GM19438 (cell line): ENCODE measurements at regions not wholly inside any gene's neighbourhood (a gene's known extent, or its start where the extent isn't known, plus 50 kb on each side); places are given as distances from the start of the nearest gene placed in this dataset.

Experiments
- ATAC-seq: cut with Tn5 transposase; IDR thresholded peaks from one replicate; pipeline ENCODE4 v1.9.1; 2021; ENCODE audit warnings: low read depth; ENCODE audit not compliant: unreplicated experiment

DNA sequence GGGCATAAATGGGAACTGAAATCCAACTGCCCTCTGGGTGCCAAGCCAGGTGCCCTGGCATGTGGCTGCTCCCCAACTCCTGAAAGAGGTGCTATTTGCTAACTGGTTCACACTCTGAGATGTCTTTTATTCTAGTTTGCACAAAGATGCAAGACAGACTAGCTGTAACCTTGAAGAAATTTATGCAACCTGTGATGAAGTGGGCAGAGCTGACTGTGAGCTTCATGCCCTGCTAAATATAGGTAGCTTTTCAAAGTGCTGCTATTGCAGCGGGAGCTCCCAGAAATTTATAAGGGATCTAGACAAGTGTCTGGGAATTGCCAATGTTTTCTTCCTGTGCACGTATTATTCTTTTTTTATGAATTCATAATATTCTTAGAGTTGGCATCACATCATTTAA is 517.5 kb downstream of the RNF144B start:
- no peak for ATAC-seq

DNA sequence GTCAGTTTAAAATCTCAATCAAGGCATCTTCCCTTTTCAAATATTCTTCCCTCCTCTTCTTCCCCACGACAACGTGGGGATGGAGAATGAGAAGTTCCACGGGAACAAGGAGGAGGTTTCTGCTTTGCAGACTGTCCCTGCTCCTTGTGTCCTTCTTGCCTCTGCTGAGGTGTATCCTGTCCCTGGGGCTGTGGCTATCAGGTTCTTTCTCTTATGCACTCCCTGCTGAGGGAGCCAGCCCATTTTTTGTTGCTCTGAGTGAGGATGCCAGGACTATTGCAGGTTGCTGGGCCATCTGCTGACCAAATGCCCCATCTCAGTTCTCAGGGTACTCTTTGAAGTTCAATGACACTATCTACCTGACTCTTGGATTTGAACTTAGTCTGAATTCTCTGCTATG is 533.6 kb downstream of the RNF144B start:
- no peak for ATAC-seq

DNA sequence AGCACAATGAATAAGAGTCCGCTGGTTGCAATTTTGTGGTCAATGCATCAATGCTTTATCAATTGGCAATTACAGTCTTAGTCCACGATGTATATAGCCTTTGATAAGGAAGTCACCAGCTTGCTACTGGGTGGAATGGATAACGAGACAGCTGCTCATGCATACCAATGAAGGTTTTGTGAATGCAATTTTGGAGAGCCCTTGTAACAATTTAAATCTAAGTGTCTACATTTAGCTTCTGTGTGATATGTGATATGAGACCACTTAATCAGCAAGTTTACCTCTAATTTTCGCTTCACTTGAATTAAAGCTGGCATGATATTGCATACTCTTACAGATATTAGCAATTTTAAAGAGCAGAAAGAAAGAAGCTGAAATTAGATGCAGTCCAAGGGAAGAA is 543.9 kb downstream of the RNF144B start:
- ATAC-seq = no peak

DNA sequence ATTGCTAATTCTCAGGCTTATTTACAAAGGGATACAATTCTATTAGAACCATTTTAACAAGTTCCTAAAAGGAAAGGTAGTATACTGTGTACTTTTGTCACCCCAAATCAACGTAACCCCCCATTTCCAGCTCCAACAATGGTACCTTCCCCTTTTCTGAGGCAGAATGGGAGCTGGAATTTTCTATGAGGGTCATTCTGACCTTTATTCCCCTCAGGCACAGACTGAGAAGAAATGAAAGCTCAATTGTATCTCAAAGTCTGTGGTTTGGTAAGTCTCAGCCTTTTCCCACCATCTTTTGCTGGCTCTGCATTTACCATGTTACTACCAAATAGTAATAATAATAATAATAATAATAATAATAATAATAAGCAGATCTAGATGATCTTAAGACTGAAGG is 571.0 kb downstream of the RNF144B start:
- no peak for ATAC-seq

DNA sequence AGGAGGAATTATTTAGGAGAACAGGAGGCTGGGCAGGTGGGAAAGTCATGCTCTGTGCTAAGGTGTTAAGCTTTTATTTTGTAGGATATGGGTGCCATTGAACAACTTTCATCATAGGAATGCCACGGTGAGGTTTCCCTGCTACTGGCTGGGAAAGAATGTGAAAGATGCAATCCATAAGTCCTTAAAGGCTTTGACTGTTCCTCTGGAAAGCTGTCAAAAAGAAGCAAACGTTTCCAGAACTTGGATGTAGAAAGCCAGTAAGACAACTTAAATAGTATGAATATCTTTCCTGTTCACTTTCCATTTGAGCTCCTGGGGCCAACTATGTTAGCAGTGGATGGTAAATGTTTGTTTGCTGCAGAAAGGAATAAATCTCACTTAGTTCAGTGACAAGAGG is 574.4 kb downstream of the RNF144B start:
- no peak for ATAC-seq

DNA sequence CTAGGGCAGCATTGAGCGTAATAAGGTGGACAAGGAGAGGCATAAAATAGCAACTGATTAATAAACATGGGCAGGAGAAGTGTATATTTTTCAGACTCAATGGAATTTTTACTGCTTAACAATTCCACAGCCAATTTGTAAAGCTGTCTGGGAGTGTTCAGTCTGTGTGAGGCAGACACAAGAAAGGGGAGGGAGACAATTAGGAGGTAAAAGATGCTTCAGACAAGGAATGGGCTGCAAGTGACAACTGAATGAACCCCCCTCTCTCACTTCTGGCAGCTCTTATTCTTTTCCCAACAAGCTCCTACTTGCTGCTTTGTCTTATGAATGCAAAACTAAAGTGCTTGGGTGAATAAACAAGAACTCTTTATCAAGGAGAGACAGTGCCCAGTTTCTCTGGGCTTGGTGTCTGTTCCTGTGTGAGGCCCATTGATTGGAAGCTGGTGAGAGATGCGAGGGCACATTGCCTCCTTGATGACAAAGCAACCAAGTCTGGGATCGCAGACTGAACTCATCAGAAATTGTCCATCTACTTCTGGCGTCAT is 575.3 kb downstream of the RNF144B start:
- no peak for ATAC-seq

DNA sequence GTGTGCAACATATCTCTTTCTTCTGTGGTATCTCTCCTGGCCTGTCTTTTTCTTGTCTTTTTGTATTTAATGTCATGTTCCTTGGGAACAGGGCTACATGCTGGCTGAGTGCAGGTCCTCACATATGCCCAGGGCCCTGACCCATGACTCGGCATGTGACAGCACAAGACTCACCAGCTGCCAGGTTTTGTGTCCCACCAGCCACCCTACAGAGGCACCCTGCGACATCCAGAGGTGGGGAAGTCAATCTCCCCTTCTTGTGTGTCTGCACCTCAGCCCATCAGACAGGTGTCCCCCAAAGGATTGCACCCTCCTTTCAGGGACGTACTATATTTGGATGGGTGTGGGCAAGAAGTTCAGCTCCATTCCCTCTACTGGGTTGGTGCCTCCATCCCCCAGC is 576.3 kb downstream of the RNF144B start:
- ATAC-seq = no peak

DNA sequence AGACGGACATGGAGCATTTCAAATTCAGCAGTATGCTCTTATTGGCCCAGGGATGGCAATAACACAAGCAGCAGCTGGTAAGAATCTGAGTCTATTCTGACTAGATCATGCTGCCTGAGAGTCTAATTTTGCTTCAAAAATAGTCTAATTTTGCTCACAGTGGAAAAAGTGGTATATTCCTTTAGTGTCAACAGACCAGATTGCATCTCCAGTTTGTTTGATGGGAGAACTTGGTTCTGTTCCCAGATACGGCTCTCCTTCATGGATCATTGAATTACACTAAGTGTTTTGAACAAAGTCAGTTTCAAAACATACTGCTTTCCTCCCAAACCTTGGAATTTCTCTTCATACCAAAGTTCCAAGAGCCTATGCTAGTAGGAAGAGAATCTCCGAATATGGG is 586.1 kb downstream of the RNF144B start:
- ATAC-seq = no peak

DNA sequence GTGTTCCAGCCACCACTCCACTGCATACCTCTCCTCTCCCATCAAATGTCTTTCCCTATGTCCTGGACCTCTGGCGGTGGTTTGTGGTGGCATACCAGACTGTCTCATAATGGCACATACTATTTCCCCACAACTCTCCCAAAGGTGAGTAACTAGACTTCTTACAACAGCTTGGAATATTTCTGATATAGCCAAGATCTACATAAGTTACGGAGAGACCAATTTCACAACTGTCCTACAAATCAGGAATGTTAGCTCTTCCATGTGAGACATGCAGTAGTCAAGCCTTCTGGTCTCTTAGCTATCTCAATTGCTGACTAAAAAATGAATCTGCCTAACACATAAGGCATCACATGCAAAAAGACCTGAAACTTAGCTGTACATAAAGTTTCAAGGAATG is 588.9 kb downstream of the RNF144B start:
- ATAC-seq = no peak

DNA sequence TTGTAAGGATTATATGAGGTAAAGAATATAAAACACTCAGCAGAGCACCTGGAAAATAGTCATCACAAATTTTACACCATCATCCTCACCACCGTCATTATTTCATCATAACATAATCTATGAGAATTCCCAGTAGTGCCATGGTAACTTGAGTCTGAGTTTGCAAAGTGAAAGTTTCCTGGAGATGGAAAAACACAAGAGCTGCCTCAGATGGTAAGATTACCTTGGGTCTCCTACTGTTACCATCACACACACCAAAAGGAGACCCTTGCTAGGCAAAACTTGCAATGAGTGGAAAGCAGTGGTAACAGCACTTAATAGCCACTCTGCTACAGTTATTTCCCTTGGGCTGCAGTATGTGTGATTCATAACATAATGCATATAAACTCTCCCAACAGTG is 589.8 kb downstream of the RNF144B start:
- ATAC-seq = no peak

DNA sequence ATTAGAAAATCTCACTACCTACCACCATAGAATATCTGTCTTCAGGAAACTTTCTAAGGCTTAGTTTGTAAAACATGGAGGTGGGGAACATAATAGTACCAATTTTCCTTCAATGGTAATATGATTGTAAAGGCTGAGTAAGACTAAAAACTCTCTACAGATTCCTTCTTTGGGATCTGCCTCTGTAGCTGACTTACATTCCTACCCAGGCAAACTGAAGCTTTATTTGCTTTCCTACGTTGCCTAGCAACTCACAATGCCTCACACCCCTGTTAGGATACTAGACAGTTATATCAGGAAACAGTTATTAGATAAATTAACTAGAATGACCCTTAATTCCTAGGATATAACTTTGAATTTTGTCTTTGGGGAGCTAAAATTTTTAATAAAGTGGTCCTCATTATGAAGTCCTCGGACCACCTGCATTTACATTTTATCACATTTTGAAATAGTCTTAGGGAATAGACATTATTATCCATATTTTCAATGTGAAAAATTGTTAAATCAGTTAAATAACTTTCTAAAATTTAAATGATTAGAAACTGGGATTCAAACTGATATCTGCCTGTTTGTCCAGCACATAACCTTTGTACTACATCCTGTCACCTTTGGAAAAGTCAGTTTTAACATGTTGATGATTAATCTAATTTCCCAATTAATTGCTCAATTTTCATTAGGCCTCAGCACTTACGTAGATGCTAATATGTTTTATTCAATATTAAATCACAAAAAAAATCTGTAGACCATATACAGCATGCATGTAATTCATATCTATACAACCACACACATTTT is 591.4 kb downstream of the RNF144B start:
- ATAC-seq = no peak

DNA sequence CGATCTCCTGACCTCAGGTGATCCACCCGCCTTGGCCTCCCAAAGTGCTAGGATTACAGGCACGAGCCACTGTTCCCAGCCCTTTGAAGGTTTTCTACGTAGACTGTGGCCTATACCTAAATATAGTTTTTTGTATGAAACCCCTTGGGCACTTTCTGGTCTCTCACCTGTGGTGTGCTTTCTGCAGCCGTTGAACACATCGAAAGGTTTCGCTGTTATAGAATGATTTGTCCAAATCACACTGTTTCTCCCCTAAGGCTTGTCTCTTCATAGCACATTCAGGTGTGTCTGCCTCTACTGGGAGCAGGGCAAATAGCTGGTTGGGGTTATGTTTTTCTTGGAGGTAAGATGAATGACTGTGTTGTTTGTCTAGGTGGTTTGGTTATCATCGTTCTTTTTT is 597.9 kb downstream of the RNF144B start:
- ATAC-seq = no peak

DNA sequence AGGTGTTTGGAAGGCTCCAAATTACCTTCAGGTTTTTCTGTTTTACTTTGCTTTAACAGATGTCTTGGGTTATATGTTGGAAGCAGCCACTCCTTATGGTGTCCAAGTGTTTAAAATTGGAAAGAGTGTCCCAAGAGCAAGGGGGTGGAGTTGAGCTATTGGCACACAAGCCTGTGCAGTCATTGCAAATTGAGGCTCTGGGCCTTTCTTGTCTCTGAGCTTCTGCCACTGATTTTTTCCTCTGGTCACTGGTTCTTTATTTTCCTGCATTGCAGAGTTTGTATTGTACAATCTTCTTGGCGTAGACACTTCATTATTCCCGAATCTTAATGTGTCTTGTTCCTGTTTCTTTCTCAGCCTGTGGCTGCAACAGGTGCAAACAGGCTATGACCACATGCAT is 598.8 kb downstream of the RNF144B start:
- no peak for ATAC-seq

DNA sequence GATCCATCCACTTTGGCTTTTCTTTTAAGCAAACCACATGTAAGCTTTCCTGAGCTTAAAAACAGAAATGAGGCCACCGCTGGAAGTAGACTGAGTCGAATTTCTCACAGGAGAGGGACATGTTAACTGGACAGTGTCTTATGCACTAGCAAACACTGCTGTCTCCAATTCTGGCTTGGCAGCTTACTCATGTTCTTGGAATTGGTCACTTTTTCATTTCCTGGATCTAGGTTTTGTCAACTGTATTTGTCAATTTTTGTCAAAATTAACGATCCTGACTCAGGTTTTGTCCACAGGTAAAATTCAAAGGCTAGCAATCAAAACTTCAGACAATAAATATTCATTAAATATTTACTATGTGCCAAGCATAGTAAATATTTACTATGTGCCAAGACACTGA is 601.5 kb downstream of the RNF144B start:
- no peak for ATAC-seq

DNA sequence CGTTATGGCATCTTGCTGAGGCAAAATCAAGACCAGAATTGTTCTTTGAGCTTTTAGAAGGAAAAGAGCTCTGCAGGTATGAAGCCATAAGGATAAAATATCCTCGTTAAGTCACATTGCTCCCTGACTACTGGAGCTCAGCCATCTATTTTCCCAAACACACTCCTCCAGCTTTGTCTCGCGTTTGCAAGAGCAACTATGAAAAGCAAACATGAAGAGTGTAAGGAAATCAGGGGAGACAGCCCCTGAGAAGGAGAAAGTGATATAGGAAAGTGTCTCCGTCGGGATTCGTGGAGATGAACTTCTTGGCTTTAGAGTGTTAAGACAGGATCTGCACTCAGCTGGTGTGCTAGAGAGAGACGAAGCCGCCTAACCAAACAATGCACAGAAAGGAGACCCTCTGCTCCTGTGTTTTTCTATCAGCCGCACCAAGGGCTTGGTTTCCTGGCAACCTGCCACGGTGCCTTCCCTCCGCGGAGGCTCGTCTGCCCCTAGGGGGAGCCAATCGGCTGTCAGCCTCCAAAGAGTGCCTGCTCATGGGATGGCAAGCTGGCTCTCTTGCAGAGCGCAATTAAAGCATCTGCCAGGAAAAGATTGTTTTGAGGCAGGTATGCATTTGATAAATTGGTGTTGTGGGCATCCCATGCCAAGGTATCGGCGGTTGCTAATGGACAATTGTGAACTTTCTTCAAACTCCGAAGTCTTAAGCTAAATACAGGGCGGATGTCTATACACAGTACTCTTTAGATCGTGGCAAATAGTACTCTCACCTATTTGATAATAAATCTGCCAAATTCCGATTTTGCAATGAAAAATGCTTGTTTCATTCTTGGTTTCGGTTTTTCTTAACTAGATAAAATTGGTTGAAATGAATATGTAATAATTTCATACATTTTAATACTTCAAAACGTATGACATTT is 603.2 kb downstream of the RNF144B start:
- ATAC-seq = peak; percentile 88

DNA sequence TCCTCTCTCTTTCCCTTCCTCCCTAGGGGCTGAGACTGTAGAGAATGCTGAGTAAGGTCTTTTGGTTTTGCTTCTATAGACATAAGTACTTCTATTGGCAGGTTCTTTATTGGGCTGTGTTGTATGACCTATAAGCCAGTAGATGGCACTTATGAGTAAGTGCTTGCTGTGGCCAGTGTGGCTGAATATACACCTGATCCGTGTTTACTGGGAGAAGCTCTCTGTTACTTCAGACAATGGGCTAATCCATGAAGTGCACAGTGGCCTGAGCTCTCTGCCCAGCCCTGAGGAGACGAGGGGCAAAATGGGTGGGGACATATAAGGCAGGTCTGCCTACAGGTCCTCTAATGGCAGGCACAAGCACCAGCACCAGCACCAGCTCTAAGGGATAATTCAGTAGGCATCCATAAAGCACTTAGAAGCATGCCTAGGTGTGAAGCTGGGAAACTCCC is 610.3 kb downstream of the RNF144B start:
- no peak for ATAC-seq

DNA sequence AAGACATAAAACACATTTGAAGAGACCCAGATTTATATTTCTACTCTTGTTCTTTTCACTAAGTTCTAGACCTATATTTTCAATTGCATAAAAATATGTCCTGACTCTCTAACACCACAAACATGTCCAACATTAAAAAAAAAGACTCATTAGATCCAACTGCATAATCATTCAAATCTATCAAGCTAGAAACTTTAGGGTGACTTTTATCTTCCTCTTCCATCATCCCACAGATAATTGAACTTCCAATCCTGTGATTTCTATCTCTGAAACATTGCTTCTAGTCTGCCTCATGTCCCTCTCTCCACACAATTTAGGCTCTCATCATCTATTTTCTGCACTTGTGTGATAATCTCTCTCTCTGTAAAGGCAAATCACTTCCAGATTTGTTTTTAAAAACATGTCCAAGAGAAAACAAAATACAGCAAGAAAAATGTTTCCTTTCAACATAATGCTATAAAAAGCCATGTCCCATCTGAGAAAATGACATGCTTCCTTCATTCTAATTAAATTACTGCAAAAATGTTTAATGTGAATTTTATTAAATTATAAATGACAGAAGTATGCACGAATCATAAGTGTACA is 615.9 kb downstream of the RNF144B start:
- no peak for ATAC-seq

DNA sequence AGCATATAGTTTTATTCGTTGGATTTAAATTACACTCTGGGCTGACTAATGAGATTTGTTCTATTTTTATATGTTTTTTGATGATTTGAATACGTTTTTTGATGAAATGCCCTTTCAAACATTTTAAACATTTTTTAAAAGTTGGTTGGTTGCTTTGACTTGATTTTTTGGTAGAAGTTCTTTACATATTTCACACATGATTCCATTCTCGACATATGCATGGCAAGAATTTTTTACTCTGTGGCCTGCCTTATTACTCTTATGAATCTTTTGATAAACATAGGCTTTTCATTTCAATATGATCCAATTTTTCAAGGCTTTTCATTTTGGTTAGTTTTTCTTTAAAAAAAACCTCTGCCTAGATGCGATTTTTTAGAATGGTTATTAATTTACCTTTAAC is 617.0 kb downstream of the RNF144B start:
- ATAC-seq = no peak

DNA sequence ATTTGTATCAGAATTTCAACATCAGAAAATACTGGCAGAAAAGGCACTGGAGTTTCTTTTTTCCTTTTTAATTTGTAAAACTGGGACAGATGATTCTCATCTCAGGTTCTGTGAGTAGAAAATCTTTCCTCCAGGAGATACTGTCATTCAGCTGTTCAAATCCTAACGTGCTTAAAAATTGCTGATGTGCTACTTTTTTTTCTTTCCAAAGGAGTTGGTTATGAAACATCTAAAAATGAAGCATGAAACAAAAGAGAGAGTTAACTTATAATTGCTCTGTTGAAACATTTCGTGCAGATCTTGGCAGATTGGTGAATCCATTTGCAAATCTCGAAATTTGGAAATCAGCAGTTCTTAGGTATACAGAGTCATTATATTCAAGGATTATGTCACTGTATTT is 622.6 kb downstream of the RNF144B start:
- ATAC-seq = no peak

DNA sequence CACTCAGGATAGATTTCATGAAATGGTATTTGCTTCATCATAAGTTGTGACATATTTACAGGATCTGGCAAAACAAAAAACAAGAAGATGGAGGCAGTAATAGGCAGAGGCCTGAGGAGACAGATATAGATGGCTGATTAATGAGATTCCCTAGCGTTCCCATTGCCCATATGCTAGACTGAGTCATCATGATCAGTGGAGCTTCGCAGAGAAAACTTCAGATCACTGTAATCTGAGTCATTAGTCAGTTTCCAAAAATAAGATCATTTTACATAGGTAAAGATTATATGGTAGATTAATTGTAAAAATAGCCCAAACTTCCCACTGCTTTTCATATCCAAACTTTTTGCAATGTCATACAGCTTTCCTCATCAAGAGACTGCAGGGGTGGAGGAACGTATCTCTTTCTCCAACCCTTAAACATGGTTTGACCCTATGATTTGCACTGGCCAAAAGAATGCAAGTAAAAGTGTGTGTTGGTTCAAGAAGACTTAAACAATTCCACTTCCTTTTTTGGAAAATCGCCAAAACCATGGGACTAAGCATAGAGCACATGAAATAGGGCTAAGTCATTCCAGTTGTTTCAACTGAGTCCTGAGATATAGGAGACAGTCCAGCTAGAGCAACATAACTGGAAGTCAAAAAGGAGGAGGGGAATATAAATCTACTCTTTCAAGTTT is 626.0 kb downstream of the RNF144B start:
- ATAC-seq = no peak

DNA sequence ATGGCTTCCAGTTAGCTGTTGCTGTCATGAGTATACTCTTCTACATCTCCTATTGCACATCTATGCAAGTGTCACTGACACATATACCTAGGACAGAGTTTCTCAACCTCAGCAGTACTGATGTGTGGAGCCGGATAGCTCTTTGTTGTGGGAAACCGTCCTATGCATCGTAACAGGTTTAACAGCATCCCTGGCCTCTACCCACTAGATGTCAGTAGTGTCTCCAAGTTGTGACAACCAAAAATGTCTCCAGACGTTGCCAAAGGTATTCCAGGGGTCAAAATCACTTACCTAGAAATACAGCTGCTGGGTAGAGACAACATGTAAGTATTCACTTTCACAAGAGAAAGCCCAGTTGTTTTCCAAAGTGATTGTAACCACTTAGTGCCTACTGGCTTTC is 637.6 kb downstream of the RNF144B start:
- no peak for ATAC-seq
